GM08714 (cell line): ENCODE measurements at regions not wholly inside any gene's neighbourhood (a gene's known extent, or its start where the extent isn't known, plus 50 kb on each side); places are given as distances from the start of the nearest gene placed in this dataset.

Experiments
- H3K4me3 ChIP-seq: fragments of 200-500 bp; sonication (Bioruptor generic); 2 replicates; pipeline ENCODE4 v1.5.1; 2014; ENCODE audit warnings: mild to moderate bottlenecking, low read length, inconsistent platforms
- ZNF274 ChIP-seq: IDR thresholded peaks from 2 replicates; pipeline ENCODE4 v1.6.1; 2012; ENCODE audit warnings: mild to moderate bottlenecking, low read depth, low read length

- TF ChIP-seq ZNF274 = no peak
- H3K4me3 ChIP-seq = no peak overlapping the region
These were observed 859.0 kb downstream of the FAM181B start for GRCh38 chr11:81874635-81875034.

GRCh38 chr11:81870815-81871214 is 862.8 kb downstream of the FAM181B start:
- no peak overlapping the region for H3K4me3 ChIP-seq
- no peak for TF ChIP-seq ZNF274

- TF ChIP-seq ZNF274 = no peak
- no peak overlapping the region for H3K4me3 ChIP-seq
These were observed 863.6 kb downstream of the FAM181B start for GRCh38 chr11:81870066-81870412.

GRCh38 chr11:81869351-81870065 is 864.2 kb downstream of the FAM181B start:
- peak overlapping the region; percentile 50; the same call in 1 of the 2 replicates for H3K4me3 ChIP-seq
- no peak for TF ChIP-seq ZNF274

GRCh38 chr11:81866896-81867295 is 866.8 kb downstream of the FAM181B start:
- TF ChIP-seq ZNF274 = no peak
- H3K4me3 ChIP-seq = no peak overlapping the region

GRCh38 chr11:81857386-81857785 is 876.3 kb downstream of the FAM181B start:
- H3K4me3 ChIP-seq = no peak overlapping the region
- no peak for TF ChIP-seq ZNF274

- no peak for TF ChIP-seq ZNF274
- H3K4me3 ChIP-seq = no peak overlapping the region
These were observed 879.9 kb downstream of the FAM181B start for GRCh38 chr11:81853791-81854190.

GRCh38 chr11:81852896-81853295 is 880.8 kb downstream of the FAM181B start:
- H3K4me3 ChIP-seq = no peak overlapping the region
- TF ChIP-seq ZNF274 = no peak

- TF ChIP-seq ZNF274 = no peak
- H3K4me3 ChIP-seq = no peak overlapping the region
These were observed 893.3 kb downstream of the FAM181B start for GRCh38 chr11:81840380-81840779.

- no peak overlapping the region for H3K4me3 ChIP-seq
- TF ChIP-seq ZNF274 = no peak
These were observed 893.7 kb downstream of the FAM181B start for GRCh38 chr11:81839976-81840375.

- no peak overlapping the region for H3K4me3 ChIP-seq
- no peak for TF ChIP-seq ZNF274
These were observed 894.6 kb downstream of the FAM181B start for GRCh38 chr11:81839016-81839415.

- TF ChIP-seq ZNF274 = no peak
- no peak overlapping the region for H3K4me3 ChIP-seq
These were observed 903.7 kb downstream of the FAM181B start for GRCh38 chr11:81829976-81830375.

GRCh38 chr11:81825346-81825745 is 908.3 kb downstream of the FAM181B start:
- H3K4me3 ChIP-seq = no peak overlapping the region
- TF ChIP-seq ZNF274 = no peak

GRCh38 chr11:81819462-81819861 is 914.2 kb downstream of the FAM181B start:
- TF ChIP-seq ZNF274 = no peak
- no peak overlapping the region for H3K4me3 ChIP-seq

GRCh38 chr11:81804858-81805257 is 928.8 kb downstream of the FAM181B start:
- H3K4me3 ChIP-seq = no peak overlapping the region
- TF ChIP-seq ZNF274 = no peak

GRCh38 chr11:81802591-81802990 is 931.1 kb downstream of the FAM181B start:
- H3K4me3 ChIP-seq = no peak overlapping the region
- TF ChIP-seq ZNF274 = no peak

- no peak overlapping the region for H3K4me3 ChIP-seq
- no peak for TF ChIP-seq ZNF274
These were observed 941.2 kb downstream of the FAM181B start for GRCh38 chr11:81792416-81792815.
